HEK293 (cell line): ENCODE measurements at regions not wholly inside any gene's neighbourhood (a gene's known extent, or its start where the extent isn't known, plus 50 kb on each side); places are given as distances from the start of the nearest gene placed in this dataset.

Experiments
- CTCF ChIA-PET: fragments of 350-600 bp; formaldehyde crosslinking; extraction: SDS; loops from one replicate; lab custom pipeline; 2021; ENCODE audit warnings: antibody characterized with exemption; lab: Yijun Ruan, JAX
- POLR2A ChIA-PET: fragments of 300-600 bp; formaldehyde crosslinking; extraction: SDS; loops from one replicate; lab custom pipeline; 2020; ENCODE audit warnings: antibody characterized with exemption, inconsistent platforms; lab: Yijun Ruan, JAX
- H3K27ac ChIP-seq: fragments of 200-500 bp; sonication (Bioruptor generic); 2 replicates; pipeline ENCODE4 v1.5.1; 2014; ENCODE audit warnings: low read depth, low read length, control low read depth, inconsistent platforms; ENCODE audit errors: extremely low read depth
- H3K36me3 ChIP-seq, 2 experiments: fragments of 200-500 bp in 1 of 2; sonication (Bioruptor generic) in 1 of 2; 1 replicate in 1 of 2; 2 replicates in 1 of 2; pipeline ENCODE4 v1.5.1; 2014 to 2017; ENCODE audit warnings: inconsistent platforms in 2 of 2, low read length in 2 of 2; ENCODE audit not compliant: control insufficient read depth in 2 of 2, insufficient read depth in 1 of 2
- H3K4me1 ChIP-seq: fragments of 200-500 bp; sonication (Bioruptor generic); 2 replicates; pipeline ENCODE4 v1.5.1; 2014; ENCODE audit warnings: mild to moderate bottlenecking, low read length, inconsistent platforms; ENCODE audit not compliant: control insufficient read depth, insufficient read depth
- H3K4me3 ChIP-seq: 2 replicates; pipeline ENCODE4 v1.5.1; 2011; ENCODE audit warnings: low read depth, mild to moderate bottlenecking, control low read depth, low read length, moderate library complexity
- H3K9me3 ChIP-seq: fragments of 200-500 bp; sonication (Bioruptor generic); 2 replicates; pipeline ENCODE4 v1.5.1; 2014; ENCODE audit warnings: low read depth, low read length, inconsistent platforms; ENCODE audit not compliant: control insufficient read depth, insufficient read depth
- EGR2 ChIP-seq: fragments of 450-650 bp; formaldehyde crosslinking; IDR thresholded peaks from 2 replicates; pipeline ENCODE4 v1.5.1; 2016; ENCODE audit warnings: low read depth, missing biosample characterization, missing genetic modification characterization
- GFI1B ChIP-seq: fragments of 450-650 bp; formaldehyde crosslinking; IDR thresholded peaks from 2 replicates; pipeline ENCODE4 v1.5.1; 2016; ENCODE audit warnings: missing biosample characterization, missing genetic modification characterization
- GLI2 ChIP-seq: fragments of 450-650 bp; formaldehyde crosslinking; IDR thresholded peaks from 2 replicates; pipeline ENCODE4; 2017; ENCODE audit warnings: missing biosample characterization, missing genetic modification characterization, low read depth, borderline replicate concordance
- GLIS1 ChIP-seq: fragments of 450-650 bp; formaldehyde crosslinking; IDR thresholded peaks from 2 replicates; pipeline ENCODE4 v1.5.1; 2016; ENCODE audit warnings: missing biosample characterization, missing genetic modification characterization
- KLF1 ChIP-seq: fragments of 450-650 bp; formaldehyde crosslinking; IDR thresholded peaks from 2 replicates; pipeline ENCODE4 v1.5.1; 2016; ENCODE audit warnings: missing biosample characterization, missing genetic modification characterization
- MYNN ChIP-seq: fragments of 450-650 bp; formaldehyde crosslinking; IDR thresholded peaks from 2 replicates; pipeline ENCODE4 v1.5.1; 2016; ENCODE audit warnings: missing biosample characterization, missing genetic modification characterization, borderline replicate concordance
- SALL2 ChIP-seq: fragments of 450-650 bp; formaldehyde crosslinking; IDR thresholded peaks from 2 replicates; pipeline ENCODE4 v1.5.0; 2017; ENCODE audit warnings: missing biosample characterization, mild to moderate bottlenecking, missing genetic modification characterization, borderline replicate concordance
- ZNF140 ChIP-seq: fragments of 450-650 bp; formaldehyde crosslinking; IDR thresholded peaks from 2 replicates; pipeline ENCODE4 v1.5.1; 2016; ENCODE audit warnings: missing biosample characterization, missing genetic modification characterization
- ZNF146 ChIP-seq: fragments of 450-650 bp; formaldehyde crosslinking; IDR thresholded peaks from 2 replicates; pipeline ENCODE4 v1.5.1; 2016; ENCODE audit warnings: missing biosample characterization, missing genetic modification characterization
- ZNF18 ChIP-seq: fragments of 450-650 bp; formaldehyde crosslinking; IDR thresholded peaks from 2 replicates; pipeline ENCODE4 v1.5.1; 2016; ENCODE audit warnings: missing biosample characterization, missing genetic modification characterization
- ZNF292 ChIP-seq: fragments of 450-650 bp; formaldehyde crosslinking; IDR thresholded peaks from 2 replicates; pipeline ENCODE4 v1.5.1; 2016; ENCODE audit warnings: low read depth, missing biosample characterization, missing genetic modification characterization, borderline replicate concordance
- ZNF398 ChIP-seq: fragments of 450-650 bp; formaldehyde crosslinking; IDR thresholded peaks from 2 replicates; pipeline ENCODE4 v1.5.1; 2017; ENCODE audit warnings: missing biosample characterization, missing genetic modification characterization
- ZNF529 ChIP-seq: fragments of 450-650 bp; formaldehyde crosslinking; IDR thresholded peaks from 2 replicates; pipeline ENCODE4 v1.5.1; 2017; ENCODE audit warnings: missing genetic modification characterization, missing biosample characterization; ENCODE audit not compliant: insufficient replicate concordance
- ZNF560 ChIP-seq: fragments of 450-650 bp; formaldehyde crosslinking; IDR thresholded peaks from 2 replicates; pipeline ENCODE4 v1.5.1; 2017; ENCODE audit warnings: missing biosample characterization, missing genetic modification characterization, borderline replicate concordance
- ZNF610 ChIP-seq: fragments of 450-650 bp; formaldehyde crosslinking; IDR thresholded peaks from 2 replicates; pipeline ENCODE4 v1.5.1; 2016; ENCODE audit warnings: missing biosample characterization, missing genetic modification characterization, borderline replicate concordance
- ZNF629 ChIP-seq: fragments of 450-650 bp; formaldehyde crosslinking; IDR thresholded peaks from 2 replicates; pipeline ENCODE4 v1.5.1; 2017; ENCODE audit warnings: missing biosample characterization, missing genetic modification characterization
- ZNF768 ChIP-seq: fragments of 450-650 bp; formaldehyde crosslinking; IDR thresholded peaks from 2 replicates; pipeline ENCODE4 v1.5.1; 2018; ENCODE audit warnings: missing biosample characterization, mild to moderate bottlenecking, missing genetic modification characterization
- ZNF830 ChIP-seq: fragments of 450-650 bp; IDR thresholded peaks from 2 replicates; pipeline ENCODE4 v1.5.0; 2018; ENCODE audit warnings: missing biosample characterization, missing genetic modification characterization, low read depth, mild to moderate bottlenecking, moderate library complexity
- TF ChIP-seq, protein P1 (sequence below): fragments of 450-650 bp; formaldehyde crosslinking; IDR thresholded peaks from 2 replicates; pipeline ENCODE4 v1.5.1; 2016; ENCODE audit warnings: missing biosample characterization, missing genetic modification characterization

- CTCF ChIA-PET: interaction anchor here (0.7 kb wide), 1 partner anchor 679 kb away, joined by 3 read pairs; no protein-coding TSS in a partner anchor
- POLR2A ChIA-PET: no interaction called here
- no peaks in the 10 kb centered on the region for H3K36me3 ChIP-seq
- H3K27ac ChIP-seq: no peak overlapping the region
- no peak overlapping the region for H3K4me3 ChIP-seq
- TF ChIP-seq KLF1 (tag by site-specific recombination) (no peak), ZNF140 (tag by site-specific recombination) (no peak), ZNF629 (no peak), EGR2 (tag by site-specific recombination) (no peak), GFI1B (tag by site-specific recombination) (no peak), ZNF529 (no peak), GLI2 (tag by site-specific recombination) (no peak), ZNF830 (tag by site-specific recombination) (no peak)
- TF ChIP-seq, protein P1, sequence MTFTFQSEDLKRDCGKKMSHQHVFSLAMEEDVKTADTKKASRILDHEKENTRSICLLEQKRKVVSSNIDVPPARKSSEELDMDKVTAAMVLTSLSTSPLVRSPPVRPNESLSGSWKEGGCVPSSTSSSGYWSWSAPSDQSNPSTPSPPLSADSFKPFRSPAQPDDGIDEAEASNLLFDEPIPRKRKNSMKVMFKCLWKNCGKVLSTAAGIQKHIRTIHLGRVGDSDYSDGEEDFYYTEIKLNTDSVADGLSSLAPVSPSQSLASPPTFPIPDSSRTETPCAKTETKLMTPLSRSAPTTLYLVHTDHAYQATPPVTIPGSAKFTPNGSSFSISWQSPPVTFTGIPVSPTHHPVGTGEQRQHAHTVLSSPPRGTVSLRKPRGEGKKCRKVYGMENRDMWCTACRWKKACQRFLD (tag by site-specific recombination): no peak
- TF ChIP-seq, all 188 proteins: peak for 0
- Histone ChIP-seq H3K4me1 (no peaks in the 10 kb centered on the region), H3K9me3 (no peaks in the 10 kb centered on the region)
Observed at GRCh38 chr5:163623986-163624385, 118.6 kb downstream of the MAT2B start.

DNA sequence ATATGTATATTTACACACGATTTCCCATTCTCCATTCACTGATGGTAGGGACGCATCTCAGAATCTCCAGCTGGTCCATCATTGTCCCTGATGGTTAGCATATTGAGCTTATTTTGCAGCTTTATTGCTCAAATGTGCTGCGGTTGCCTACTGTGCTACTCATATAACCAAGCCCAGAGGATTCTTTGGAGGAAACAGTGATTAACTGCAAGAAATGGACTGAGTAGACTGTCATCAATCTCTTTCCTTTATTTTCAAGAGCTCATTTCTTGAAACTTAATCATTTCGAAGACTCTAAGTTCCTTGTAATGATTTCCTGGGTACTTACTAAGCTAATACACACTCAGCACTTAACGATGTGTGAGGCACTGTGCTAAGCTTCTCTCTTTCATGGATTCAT, 119.0 kb downstream of the MAT2B start:
- H3K27ac ChIP-seq: no peak overlapping the region
- POLR2A ChIA-PET: no interaction called here
- CTCF ChIA-PET: interaction anchor here (0.7 kb wide), 1 partner anchor 680 kb away, joined by 3 read pairs; no protein-coding TSS in a partner anchor

More for the DNA sequence above, 119.0 kb downstream of the MAT2B start:
- Histone ChIP-seq H3K4me3 (no peak overlapping the region), H3K36me3 (no peaks in the 10 kb centered on the region), H3K9me3 (no peaks in the 10 kb centered on the region), H3K4me1 (no peaks in the 10 kb centered on the region)
- no peak for TF ChIP-seq ZNF140 (tag by site-specific recombination)
- TF ChIP-seq MYNN (tag by site-specific recombination): no peak
- no peak for TF ChIP-seq ZNF292 (tag by site-specific recombination)
- no peak for TF ChIP-seq ZNF398 (tag by site-specific recombination)
- no peak for TF ChIP-seq GLIS1
- no peak for TF ChIP-seq ZNF610 (tag by site-specific recombination)
- no peak for TF ChIP-seq EGR2 (tag by site-specific recombination)
- no peak for TF ChIP-seq ZNF18
- TF ChIP-seq ZNF768 (tag by site-specific recombination): no peak
- TF ChIP-seq ZNF146 (tag by site-specific recombination): no peak
- no peak for TF ChIP-seq ZNF560 (tag by site-specific recombination)
- TF ChIP-seq SALL2 (tag by site-specific recombination): no peak
